HepG2 (cell line): ENCODE measurements at regions not wholly inside any gene's neighbourhood (a gene's known extent, or its start where the extent isn't known, plus 50 kb on each side); places are given as distances from the start of the nearest gene placed in this dataset.

ENCODE experiments used
- ATAC-seq: fragments of 200-7000 bp; cut with Tn5 transposase; 3 replicates; pipeline ENCODE4 v1.9.1; 2020; ENCODE audit warnings: mild to moderate bottlenecking, moderate library complexity
- BruUV-seq: library from RNA; stranded (reverse); fragments of 400-500 nt; replicated peaks from 2 replicates; lab custom pipeline; 2021; lab: Mats Ljungman, UMichigan
- CTCF ChIA-PET: fragments of 300-600 bp; formaldehyde crosslinking; extraction: SDS; loops from one replicate; lab custom pipeline; 2021; ENCODE audit warnings: low total read pairs, inconsistent platforms, low intra/inter-chr PET ratio; lab: Yijun Ruan, JAX
- POLR2A ChIA-PET: fragments of 350-600 bp; sonication (Branson Sonifier 250); formaldehyde crosslinking; loops from one replicate; lab custom pipeline; 2020; ENCODE audit warnings: antibody characterized with exemption, inconsistent platforms; lab: Yijun Ruan, JAX
- DNase-seq: peaks from one replicate; pipeline ENCODE4 v3.0.0-alpha.2; 2015; ENCODE audit warnings: low spot score
- FAIRE-seq: peaks from 3 replicates; lab custom pipeline; 2011; peaks lifted over from hg19 to GRCh38; lab: Jason Lieb, UNC
- H2AFZ ChIP-seq: one replicate; pipeline ENCODE4 v1.6.1; 2011; ENCODE audit warnings: low read length, inconsistent platforms
- H3K27ac ChIP-seq: fragments of 300-600 bp; 3 replicates; pipeline ENCODE4 v1.8.0; 2011; ENCODE audit warnings: mixed run types, mild to moderate bottlenecking, mixed read lengths, low read length, inconsistent platforms; ENCODE audit not compliant: insufficient read depth; ENCODE audit errors: extremely low read length
- H3K27me3 ChIP-seq, 2 experiments: fragments of 200-600 bp in 1 of 2; 2 replicates in 1 of 2; 3 replicates in 1 of 2; pipeline versions ENCODE4 v1.6.0 to v1.8.0; 2011; ENCODE audit warnings: low read length in 2 of 2, mild to moderate bottlenecking in 2 of 2, moderate library complexity in 2 of 2, inconsistent platforms in 1 of 2; ENCODE audit not compliant: insufficient read depth in 2 of 2, control insufficient read depth in 1 of 2
- H3K36me3 ChIP-seq, 2 experiments: fragments of 200-600 bp in 1 of 2; replicated peaks in 1 of 2; 2 replicates in 1 of 2; 3 replicates in 1 of 2; pipeline versions ENCODE4 v1.5.1 to v1.8.0; 2011; ENCODE audit warnings: low read length in 2 of 2, inconsistent platforms in 1 of 2; ENCODE audit not compliant: insufficient read depth in 2 of 2, control insufficient read depth in 1 of 2
- H3K4me1 ChIP-seq: 2 replicates; pipeline ENCODE4 v1.5.1; 2012; ENCODE audit warnings: low read length, inconsistent platforms; ENCODE audit not compliant: insufficient read depth
- H3K4me2 ChIP-seq: 2 replicates; pipeline ENCODE4 v1.6.0; 2011; ENCODE audit warnings: low read depth, low read length, inconsistent platforms
- H3K4me3 ChIP-seq, 3 experiments: fragments of 200-600 bp in 1 of 3; sonication (generic), shearing (Covaris generic) in 1 of 3; replicated peaks in 1 of 3; 2 replicates each; pipeline ENCODE4 v1.5.1; 2011 to 2016; ENCODE audit warnings: low read length in 3 of 3, inconsistent platforms in 2 of 3, low read depth in 2 of 3, mild to moderate bottlenecking in 2 of 3, control low read depth in 1 of 3, mixed read lengths in 1 of 3; ENCODE audit not compliant: insufficient read depth in 1 of 3
- H3K79me2 ChIP-seq: one replicate; pipeline ENCODE4 v1.6.1; 2011; ENCODE audit warnings: low read length, inconsistent platforms; ENCODE audit not compliant: insufficient read depth
- H3K9ac ChIP-seq: 2 replicates; pipeline ENCODE4 v1.6.0; 2011; ENCODE audit warnings: mild to moderate bottlenecking, low read depth, low read length, inconsistent platforms; ENCODE audit not compliant: insufficient read depth
- H3K9me3 ChIP-seq: 2 replicates; pipeline ENCODE4 v1.5.1; 2012; ENCODE audit warnings: mild to moderate bottlenecking, low read length
- H4K20me1 ChIP-seq: 2 replicates; pipeline ENCODE4 v1.6.0; 2011; ENCODE audit warnings: inconsistent platforms, mild to moderate bottlenecking, low read length, moderate library complexity; ENCODE audit not compliant: insufficient read depth
- ARID2 ChIP-seq: sonication (generic); formaldehyde crosslinking; IDR thresholded peaks from 2 replicates; pipeline ENCODE4 v1.8.1; 2022; ENCODE audit warnings: mild to moderate bottlenecking, missing genetic modification reagents, borderline replicate concordance
- CCDC6 ChIP-seq: sonication (generic); formaldehyde crosslinking; IDR thresholded peaks from 2 replicates; pipeline ENCODE4 v1.8.1; 2022; ENCODE audit warnings: mild to moderate bottlenecking, missing genetic modification reagents, moderate library complexity
- CREB1 ChIP-seq, 2 experiments: fragments of 450-650 bp in 1 of 2; IDR thresholded peaks; 2 replicates each; pipeline ENCODE4 v1.6.1; 2016 to 2017; ENCODE audit warnings: control low read depth in 1 of 2, mild to moderate bottlenecking in 1 of 2, missing compliant biosample characterization in 1 of 2, missing genetic modification characterization in 1 of 2
- EZH2 ChIP-seq: conservative IDR thresholded peaks from 2 replicates; pipeline ENCODE4 v1.6.1; 2012; ENCODE audit warnings: mild to moderate bottlenecking, low read depth, low read length, moderate library complexity
- GPN1 ChIP-seq: sonication (generic); formaldehyde crosslinking; IDR thresholded peaks from 2 replicates; pipeline ENCODE4 v1.5.1; 2020; ENCODE audit warnings: missing genetic modification reagents, borderline replicate concordance
- KDM5B ChIP-seq: sonication (generic); formaldehyde crosslinking; IDR thresholded peaks from 2 replicates; pipeline ENCODE4 v1.4.0; 2020; ENCODE audit warnings: missing genetic modification reagents, mild to moderate bottlenecking, borderline replicate concordance
- MYNN ChIP-seq: sonication (generic); formaldehyde crosslinking; IDR thresholded peaks from 2 replicates; pipeline ENCODE4 v1.4.0; 2020; ENCODE audit warnings: mild to moderate bottlenecking, low read depth, missing genetic modification reagents
- PHF21A ChIP-seq: sonication (generic); formaldehyde crosslinking; IDR thresholded peaks from 2 replicates; pipeline ENCODE4 v1.5.0; 2020; ENCODE audit warnings: mild to moderate bottlenecking, missing genetic modification reagents
- ZNF234 ChIP-seq: sonication (generic); formaldehyde crosslinking; conservative IDR thresholded peaks from 2 replicates; pipeline ENCODE4 v1.5.1; 2020; ENCODE audit warnings: mild to moderate bottlenecking, missing genetic modification reagents
- ZNF552 ChIP-seq: sonication (generic); formaldehyde crosslinking; IDR thresholded peaks from 2 replicates; pipeline ENCODE4 v1.9.0; 2022; ENCODE audit warnings: missing genetic modification reagents, mild to moderate bottlenecking, borderline replicate concordance
- WGBS: methylation state at CpG from one replicate; pipeline ENCODE4 v1.1.6; 2017; ENCODE audit warnings: low lambda C conversion rate; 5-methylcytosine and 5-hydroxymethylcytosine counted together
- in situ Hi-C: cut with HindIII; loops from 2 replicates; pipeline ENCODE4 v1.10.0; 2017; ENCODE audit warnings: low pct_unique_long_range_greater_than_20kb; ENCODE audit not compliant: extremely low pct_ligation_motif_present
- intact Hi-C: fragments of 100-400 bp; cut with micrococcal nuclease; formaldehyde crosslinking; loops from one replicate; pipeline ENCODE4 v1.10.0; 2022; ENCODE audit not compliant: unreplicated experiment
- TF ChIP-seq, protein P1 (sequence below): sonication (generic); formaldehyde crosslinking; IDR thresholded peaks from 2 replicates; pipeline ENCODE4 v1.5.1; 2020; ENCODE audit warnings: missing genetic modification reagents, mild to moderate bottlenecking, borderline replicate concordance
- TF ChIP-seq, protein P2 (sequence below), 2 experiments: sonication (generic) in 1 of 2; formaldehyde crosslinking in 1 of 2; IDR thresholded peaks; 2 replicates each; pipeline versions ENCODE4 v1.4.0 to v1.6.1; 2016 to 2020; ENCODE audit warnings: borderline replicate concordance in 1 of 2, low read depth in 1 of 2, mild to moderate bottlenecking in 1 of 2, missing genetic modification reagents in 1 of 2
- TF ChIP-seq, protein P3 (sequence below): sonication (generic); formaldehyde crosslinking; conservative IDR thresholded peaks from 2 replicates; pipeline ENCODE4 v1.5.0; 2020; ENCODE audit warnings: missing genetic modification reagents

DNA sequence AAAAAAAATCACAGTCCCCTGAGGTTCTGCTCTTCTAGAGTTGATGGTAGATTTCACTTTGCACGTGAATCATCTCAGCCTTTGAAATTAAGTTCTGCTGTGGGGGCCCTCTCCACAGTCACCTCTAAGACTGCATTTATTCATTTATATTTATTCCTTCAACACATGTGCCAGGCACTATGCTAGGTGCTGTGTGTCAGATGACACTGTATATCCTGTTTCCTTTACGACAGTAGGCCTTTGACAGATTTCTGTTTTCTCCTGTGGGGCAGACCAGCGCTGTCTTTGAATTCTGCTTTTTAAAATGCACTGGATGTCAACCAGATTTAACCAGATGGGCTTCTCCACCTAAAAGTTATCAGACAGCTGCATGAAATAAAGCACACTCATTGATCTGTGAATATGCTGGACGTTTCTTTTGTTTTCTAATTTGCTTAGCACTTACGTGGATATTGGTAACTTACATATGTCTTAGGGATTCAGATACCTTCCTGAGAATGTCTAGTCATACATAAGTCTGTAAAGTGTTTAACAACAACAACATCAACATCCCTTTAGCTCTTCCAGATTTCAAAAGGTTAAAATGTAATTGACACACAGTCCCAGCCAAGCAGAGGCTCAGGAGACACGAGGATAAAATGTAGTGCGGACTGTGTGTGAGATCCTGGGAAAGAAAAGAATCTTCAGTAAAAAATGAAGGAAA is 525.5 kb upstream of the MCTP2 start:
- TF ChIP-seq CREB1 (IDR thresholded peaks at IDR 0.05), result no peak
- TF ChIP-seq CREB1 (CRISPR knock-in tag; IDR thresholded peaks at IDR 0.05), result no peak
- TF ChIP-seq, protein P1, sequence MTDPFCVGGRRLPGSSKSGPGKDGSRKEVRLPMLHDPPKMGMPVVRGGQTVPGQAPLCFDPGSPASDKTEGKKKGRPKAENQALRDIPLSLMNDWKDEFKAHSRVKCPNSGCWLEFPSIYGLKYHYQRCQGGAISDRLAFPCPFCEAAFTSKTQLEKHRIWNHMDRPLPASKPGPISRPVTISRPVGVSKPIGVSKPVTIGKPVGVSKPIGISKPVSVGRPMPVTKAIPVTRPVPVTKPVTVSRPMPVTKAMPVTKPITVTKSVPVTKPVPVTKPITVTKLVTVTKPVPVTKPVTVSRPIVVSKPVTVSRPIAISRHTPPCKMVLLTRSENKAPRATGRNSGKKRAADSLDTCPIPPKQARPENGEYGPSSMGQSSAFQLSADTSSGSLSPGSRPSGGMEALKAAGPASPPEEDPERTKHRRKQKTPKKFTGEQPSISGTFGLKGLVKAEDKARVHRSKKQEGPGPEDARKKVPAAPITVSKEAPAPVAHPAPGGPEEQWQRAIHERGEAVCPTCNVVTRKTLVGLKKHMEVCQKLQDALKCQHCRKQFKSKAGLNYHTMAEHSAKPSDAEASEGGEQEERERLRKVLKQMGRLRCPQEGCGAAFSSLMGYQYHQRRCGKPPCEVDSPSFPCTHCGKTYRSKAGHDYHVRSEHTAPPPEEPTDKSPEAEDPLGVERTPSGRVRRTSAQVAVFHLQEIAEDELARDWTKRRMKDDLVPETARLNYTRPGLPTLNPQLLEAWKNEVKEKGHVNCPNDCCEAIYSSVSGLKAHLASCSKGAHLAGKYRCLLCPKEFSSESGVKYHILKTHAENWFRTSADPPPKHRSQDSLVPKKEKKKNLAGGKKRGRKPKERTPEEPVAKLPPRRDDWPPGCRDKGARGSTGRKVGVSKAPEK, result no peak
- no peak for TF ChIP-seq KDM5B
- TF ChIP-seq CCDC6, result no peak
- TF ChIP-seq, protein P2, sequence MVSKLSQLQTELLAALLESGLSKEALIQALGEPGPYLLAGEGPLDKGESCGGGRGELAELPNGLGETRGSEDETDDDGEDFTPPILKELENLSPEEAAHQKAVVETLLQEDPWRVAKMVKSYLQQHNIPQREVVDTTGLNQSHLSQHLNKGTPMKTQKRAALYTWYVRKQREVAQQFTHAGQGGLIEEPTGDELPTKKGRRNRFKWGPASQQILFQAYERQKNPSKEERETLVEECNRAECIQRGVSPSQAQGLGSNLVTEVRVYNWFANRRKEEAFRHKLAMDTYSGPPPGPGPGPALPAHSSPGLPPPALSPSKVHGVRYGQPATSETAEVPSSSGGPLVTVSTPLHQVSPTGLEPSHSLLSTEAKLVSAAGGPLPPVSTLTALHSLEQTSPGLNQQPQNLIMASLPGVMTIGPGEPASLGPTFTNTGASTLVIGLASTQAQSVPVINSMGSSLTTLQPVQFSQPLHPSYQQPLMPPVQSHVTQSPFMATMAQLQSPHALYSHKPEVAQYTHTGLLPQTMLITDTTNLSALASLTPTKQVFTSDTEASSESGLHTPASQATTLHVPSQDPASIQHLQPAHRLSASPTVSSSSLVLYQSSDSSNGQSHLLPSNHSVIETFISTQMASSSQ (IDR thresholded peaks at IDR 0.05; ENCODE audit: low read depth), result no peak
- TF ChIP-seq, protein P2 (CRISPR knock-in tag; IDR thresholded peaks at IDR 0.05; ENCODE audit: borderline replicate concordance), result no peak
- no peak for TF ChIP-seq ZNF552 (CRISPR knock-in tag)
- TF ChIP-seq EZH2, result no peak
- TF ChIP-seq ARID2, result no peak
- TF ChIP-seq, protein P3, sequence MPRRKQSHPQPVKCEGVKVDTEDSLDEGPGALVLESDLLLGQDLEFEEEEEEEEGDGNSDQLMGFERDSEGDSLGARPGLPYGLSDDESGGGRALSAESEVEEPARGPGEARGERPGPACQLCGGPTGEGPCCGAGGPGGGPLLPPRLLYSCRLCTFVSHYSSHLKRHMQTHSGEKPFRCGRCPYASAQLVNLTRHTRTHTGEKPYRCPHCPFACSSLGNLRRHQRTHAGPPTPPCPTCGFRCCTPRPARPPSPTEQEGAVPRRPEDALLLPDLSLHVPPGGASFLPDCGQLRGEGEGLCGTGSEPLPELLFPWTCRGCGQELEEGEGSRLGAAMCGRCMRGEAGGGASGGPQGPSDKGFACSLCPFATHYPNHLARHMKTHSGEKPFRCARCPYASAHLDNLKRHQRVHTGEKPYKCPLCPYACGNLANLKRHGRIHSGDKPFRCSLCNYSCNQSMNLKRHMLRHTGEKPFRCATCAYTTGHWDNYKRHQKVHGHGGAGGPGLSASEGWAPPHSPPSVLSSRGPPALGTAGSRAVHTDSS (CRISPR knock-in tag), result no peak
- no peak for TF ChIP-seq GPN1 (CRISPR knock-in tag)
- TF ChIP-seq MYNN, result no peak
- no peak for TF ChIP-seq ZNF234 (CRISPR knock-in tag)
- TF ChIP-seq PHF21A, result no peak
- in situ Hi-C loops, result no loop called here
- ChIA-PET POLR2A (no interaction called here), CTCF (no interaction called here)
- FAIRE-seq, result no peak
- H3K4me1 ChIP-seq, result no peaks in the 10 kb centered on the region
- no peaks in the 10 kb centered on the region for H3K79me2 ChIP-seq
- H2AFZ ChIP-seq, result no peak overlapping the region
- H3K9me3 ChIP-seq, result no peaks in the 10 kb centered on the region
- H3K9ac ChIP-seq, result no peak overlapping the region
- no peak for DNase-seq
- H3K36me3 ChIP-seq, result no peaks in the 10 kb centered on the region
- H4K20me1 ChIP-seq, result no peaks in the 10 kb centered on the region
- H3K27ac ChIP-seq, result no peak overlapping the region
- no peaks in the 10 kb centered on the region for H3K27me3 ChIP-seq
- no TSS peak for BruUV-seq
- no peak for ATAC-seq
- no peak overlapping the region for H3K4me3 ChIP-seq
- H3K4me2 ChIP-seq, result no peak overlapping the region
- 9% methylated on average over 7 of the region's 7 CpGs for WGBS
- intact Hi-C loops, result no loop called here
